Breast epithelium (tissue), 3 donors: ENCODE measurements at regions not wholly inside any gene's neighbourhood (a gene's known extent, or its start where the extent isn't known, plus 50 kb on each side); places are given as distances from the start of the nearest gene placed in this dataset.

ENCODE experiments used
- POLR2A ChIP-seq: fragments of 450-650 bp; IDR thresholded peaks from one replicate; pipeline ENCODE4 v1.6.1; 2016; ENCODE audit warnings: antibody characterized with exemption, mild to moderate bottlenecking, moderate library complexity
- POLR2AphosphoS5 ChIP-seq, 3 donors: sonication (generic); formaldehyde crosslinking; IDR thresholded peaks; one replicate each; pipeline ENCODE4 v1.6.1; 2017; ENCODE audit warnings: antibody characterized with exemption in 3 of 3
- TF ChIP-seq, protein P1 (sequence below), 3 donors: fragments of 450-650 bp; IDR thresholded peaks; one replicate each; pipeline ENCODE4 v1.5.1; 2016 to 2017; ENCODE audit warnings: antibody characterized with exemption in 3 of 3, mild to moderate bottlenecking in 3 of 3, moderate library complexity in 3 of 3

DNA sequence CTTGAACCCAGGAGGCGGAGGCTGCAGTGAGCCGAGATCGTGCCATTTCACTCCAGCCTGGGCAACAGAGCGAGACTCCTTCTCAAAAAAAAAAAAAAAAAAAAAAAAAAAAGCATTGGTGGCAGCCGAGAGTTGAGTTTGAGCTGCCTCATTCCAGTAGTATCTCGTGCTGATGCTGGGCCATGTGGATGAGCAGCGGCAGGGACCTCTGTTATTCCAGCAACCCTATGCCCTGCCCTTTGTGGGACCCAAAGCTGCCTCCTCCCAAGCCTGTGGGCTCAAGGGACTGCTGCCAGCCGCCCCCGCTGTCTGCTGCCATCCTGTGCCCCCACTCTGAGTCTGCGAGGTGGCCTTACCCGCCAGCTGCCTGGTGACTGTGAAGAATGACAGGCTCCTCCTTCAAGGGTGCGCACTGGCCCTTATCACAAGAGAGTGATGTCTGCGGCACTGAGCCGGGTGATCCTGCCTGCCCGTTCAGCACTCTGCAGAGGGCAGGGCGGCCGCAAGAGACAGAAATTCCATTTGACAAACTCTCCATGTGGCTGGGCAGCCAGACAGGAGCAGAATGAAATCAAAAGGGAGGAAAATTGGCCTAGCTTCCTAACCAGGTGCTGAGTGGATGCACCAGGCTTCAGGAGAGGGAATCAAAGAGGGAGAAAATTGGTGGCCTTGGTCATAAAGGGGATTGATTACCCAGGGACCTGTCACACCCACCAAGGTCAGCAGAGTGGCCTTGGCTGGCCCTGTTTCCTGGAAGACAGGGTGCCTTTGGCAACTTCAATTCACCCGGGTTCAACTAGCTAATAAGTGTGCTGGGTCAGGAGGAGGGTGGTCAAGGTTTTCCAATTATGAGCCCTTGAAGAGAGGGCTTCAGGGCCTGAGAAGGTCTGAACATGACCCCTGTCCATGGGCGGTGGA, 65.3 kb upstream of the ZMIZ1 start:
- TF ChIP-seq, protein P1, sequence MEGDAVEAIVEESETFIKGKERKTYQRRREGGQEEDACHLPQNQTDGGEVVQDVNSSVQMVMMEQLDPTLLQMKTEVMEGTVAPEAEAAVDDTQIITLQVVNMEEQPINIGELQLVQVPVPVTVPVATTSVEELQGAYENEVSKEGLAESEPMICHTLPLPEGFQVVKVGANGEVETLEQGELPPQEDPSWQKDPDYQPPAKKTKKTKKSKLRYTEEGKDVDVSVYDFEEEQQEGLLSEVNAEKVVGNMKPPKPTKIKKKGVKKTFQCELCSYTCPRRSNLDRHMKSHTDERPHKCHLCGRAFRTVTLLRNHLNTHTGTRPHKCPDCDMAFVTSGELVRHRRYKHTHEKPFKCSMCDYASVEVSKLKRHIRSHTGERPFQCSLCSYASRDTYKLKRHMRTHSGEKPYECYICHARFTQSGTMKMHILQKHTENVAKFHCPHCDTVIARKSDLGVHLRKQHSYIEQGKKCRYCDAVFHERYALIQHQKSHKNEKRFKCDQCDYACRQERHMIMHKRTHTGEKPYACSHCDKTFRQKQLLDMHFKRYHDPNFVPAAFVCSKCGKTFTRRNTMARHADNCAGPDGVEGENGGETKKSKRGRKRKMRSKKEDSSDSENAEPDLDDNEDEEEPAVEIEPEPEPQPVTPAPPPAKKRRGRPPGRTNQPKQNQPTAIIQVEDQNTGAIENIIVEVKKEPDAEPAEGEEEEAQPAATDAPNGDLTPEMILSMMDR (IDR thresholded peaks at IDR 0.05) = no peak
- TF ChIP-seq POLR2A (no peak), POLR2AphosphoS5 (IDR thresholded peaks at IDR 0.05) (no peak)
